ENCODE measurements at regions not wholly inside any gene's neighbourhood (a gene's known extent, or its start where the extent isn't known, plus 50 kb on each side); places are given as distances from the start of the nearest gene placed in this dataset.
A peak's percentile ranks its signal among the peaks of the same experiment; 100 is the strongest.

DNA sequence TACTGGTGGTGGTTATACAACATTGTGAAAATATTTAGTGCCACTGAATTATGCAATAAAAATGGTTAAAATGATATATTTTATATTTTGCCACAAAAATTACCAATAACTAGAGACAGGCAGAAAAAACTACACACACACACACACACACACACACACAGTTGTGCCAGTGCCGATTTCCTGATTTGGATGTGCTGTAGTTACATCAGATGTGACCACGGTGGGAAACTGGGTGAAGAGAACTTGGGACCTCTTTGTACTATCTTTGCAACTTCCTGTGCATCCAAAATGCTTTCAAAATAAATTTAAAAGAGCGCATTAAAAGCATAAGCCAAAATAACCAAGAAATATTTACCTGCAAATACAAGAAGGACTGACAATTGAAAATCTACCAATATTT lies 61.6 kb upstream of the CCBE1 start:
- DNase-seq (ENCODE audit: low read depth in 2 of 2) = no peak

DNA sequence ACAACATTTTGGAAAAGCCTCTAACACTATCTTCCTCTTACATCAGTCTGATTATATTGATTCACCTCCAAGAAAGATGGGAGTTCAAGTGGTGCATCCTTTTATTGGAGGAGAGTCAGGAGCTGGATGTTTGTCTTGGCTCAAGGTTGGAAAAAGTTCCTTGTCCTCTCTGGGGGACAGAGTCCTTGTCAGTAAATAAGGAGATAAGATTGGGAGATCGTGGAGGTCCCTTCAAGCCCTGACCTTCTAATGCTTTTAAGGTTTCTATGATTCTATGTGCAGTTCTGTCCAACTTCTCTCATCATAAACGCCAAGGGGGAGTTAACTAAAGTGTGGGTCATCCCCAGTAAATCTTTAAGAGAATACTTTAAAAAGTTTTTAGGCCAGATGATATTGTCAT lies 60.9 kb upstream of the CCBE1 start:
- DNase-seq (ENCODE audit: low read depth in 2 of 2) = no peak

DNA sequence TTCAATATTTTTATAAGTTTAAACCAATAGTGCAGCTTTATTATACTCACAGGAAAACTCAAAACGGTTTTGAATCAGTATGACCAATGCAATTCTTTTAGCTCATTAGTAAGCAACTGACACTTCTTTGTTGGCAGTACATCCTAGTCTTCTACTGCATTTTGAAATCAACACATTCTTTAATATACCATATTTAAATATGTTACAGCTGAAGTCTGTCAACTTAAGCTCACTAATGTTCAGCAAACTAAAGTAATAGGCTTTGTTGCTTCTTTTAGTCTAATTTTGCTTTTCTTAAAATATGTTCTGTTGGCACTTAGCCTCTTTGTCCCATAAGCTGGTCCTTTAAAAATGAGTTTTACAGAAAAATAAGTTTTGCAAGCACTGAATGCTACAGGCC lies 55.4 kb upstream of the CCBE1 start:
- no peak for DNase-seq (ENCODE audit: low read depth in 2 of 2)

DNA sequence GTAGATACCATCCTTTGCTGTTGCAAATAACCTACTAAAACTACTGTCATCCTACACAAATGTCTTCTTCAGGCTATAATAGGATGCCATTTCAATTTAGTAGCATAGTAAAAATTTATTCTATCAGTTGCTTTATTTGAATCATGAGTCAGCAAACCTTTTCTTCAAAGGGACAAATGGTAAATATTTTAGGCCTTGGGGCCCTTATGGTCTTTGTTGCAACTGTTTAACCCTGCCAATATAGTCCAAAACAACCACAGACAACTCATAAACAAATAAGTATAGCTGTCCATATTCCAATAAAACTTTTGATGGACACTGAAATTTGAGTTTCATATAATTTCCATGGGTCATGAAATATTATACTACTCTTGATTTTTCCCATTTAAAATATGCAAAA lies 54.0 kb upstream of the CCBE1 start:
- no peak for DNase-seq (ENCODE audit: low read depth in 2 of 2)

DNA sequence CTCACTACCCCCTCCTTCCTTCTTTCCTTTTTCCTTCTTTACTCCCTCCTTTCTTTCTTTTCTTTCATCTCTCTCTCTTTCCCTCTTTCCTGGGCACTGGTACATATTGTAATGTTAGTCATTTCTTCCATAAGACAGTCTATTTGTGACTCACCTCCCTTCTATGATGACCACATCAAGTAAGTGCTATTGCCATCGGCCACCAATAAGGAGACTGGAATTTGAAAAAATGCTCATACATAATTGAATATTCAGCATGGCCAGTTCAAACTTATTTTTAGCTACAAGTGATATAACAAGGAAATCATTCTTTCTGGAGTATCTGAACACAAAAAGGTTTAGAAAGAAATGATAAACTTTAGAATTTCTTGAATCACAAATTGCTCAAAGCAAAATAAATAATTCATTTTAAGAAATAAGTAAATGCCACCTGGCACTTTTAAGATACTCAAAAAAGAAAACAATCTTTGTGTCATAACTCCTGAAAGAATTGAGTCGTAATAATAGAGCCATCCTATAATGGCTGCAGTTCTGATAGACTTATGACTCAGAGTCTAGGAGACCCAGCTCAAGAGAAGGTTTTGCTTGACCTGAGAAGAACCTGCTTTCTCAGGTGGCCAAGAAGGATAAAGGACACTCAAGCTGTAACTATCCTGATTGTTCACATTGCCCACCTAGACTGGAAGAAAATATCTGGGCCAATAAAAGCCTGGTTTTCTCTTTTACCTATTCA lies 51.6 kb upstream of the CCBE1 start:
- DNase-seq (ENCODE audit: low read depth in 2 of 2) = peak in 1 of 2 donors; percentile 71

All from lung microvascular endothelial cell (primary cell).